ENCODE measurements at regions not wholly inside any gene's neighbourhood (a gene's known extent, or its start where the extent isn't known, plus 50 kb on each side); places are given as distances from the start of the nearest gene placed in this dataset.

DNA sequence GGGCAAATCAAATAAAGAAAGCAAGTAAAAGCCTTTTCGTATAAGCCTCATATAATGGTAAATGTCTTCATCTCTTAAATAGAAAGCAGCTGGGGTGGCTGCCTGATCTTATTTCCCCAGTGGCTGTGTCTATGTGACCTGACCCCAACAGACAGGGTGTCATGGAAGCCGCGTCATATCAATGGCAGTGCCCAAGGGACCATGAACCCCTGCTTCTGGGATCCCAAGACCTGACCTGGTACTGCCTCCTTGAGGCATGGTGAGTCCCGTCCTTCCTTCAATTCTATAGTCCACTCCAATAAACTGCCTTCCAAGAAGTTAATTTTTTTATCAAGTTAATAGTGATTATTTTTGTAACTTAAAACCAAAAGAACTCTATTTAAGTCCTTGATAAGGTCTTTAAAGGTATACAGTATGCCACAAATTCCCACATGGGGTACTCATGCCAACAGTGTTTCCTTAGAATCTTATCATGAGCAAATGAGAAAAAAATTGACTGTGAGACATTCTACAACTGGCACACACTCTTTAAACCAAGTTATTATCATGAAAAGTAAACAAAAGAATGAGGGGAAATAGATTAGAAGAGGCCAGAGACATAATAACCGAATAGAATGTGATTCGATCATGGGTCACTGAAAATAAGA lies 104.6 kb downstream of the ADSS2 start (continued):
- TF ChIP-seq, protein P1, sequence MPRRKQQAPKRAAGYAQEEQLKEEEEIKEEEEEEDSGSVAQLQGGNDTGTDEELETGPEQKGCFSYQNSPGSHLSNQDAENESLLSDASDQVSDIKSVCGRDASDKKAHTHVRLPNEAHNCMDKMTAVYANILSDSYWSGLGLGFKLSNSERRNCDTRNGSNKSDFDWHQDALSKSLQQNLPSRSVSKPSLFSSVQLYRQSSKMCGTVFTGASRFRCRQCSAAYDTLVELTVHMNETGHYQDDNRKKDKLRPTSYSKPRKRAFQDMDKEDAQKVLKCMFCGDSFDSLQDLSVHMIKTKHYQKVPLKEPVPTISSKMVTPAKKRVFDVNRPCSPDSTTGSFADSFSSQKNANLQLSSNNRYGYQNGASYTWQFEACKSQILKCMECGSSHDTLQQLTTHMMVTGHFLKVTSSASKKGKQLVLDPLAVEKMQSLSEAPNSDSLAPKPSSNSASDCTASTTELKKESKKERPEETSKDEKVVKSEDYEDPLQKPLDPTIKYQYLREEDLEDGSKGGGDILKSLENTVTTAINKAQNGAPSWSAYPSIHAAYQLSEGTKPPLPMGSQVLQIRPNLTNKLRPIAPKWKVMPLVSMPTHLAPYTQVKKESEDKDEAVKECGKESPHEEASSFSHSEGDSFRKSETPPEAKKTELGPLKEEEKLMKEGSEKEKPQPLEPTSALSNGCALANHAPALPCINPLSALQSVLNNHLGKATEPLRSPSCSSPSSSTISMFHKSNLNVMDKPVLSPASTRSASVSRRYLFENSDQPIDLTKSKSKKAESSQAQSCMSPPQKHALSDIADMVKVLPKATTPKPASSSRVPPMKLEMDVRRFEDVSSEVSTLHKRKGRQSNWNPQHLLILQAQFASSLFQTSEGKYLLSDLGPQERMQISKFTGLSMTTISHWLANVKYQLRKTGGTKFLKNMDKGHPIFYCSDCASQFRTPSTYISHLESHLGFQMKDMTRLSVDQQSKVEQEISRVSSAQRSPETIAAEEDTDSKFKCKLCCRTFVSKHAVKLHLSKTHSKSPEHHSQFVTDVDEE (CRISPR knock-in tag; IDR thresholded peaks at IDR 0.05) = no peak

DNA sequence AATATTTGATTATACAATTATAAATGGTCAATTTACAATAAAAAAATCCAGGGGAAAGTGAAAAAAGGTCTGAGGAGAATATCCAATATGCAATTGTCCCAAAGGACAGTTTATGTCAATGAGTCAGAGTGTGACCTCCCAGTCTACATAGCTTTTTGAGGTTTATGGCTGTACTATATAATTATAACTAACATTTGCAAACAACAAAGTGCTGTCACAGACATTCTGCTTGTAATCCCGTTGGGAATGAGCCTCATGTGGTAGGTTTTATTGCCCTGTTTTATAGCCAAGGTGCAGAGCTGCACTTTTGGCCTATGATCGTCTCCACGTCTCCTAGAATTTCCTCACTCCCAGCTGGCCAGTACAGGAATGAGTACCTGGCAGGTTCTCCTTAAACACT lies 103.8 kb downstream of the ADSS2 start:
- no peak for TF ChIP-seq BACH2 (CRISPR knock-in tag; IDR thresholded peaks at IDR 0.05; ENCODE audit: borderline replicate concordance)
- no peak for TF ChIP-seq ZC3H10 (CRISPR knock-in tag; IDR thresholded peaks at IDR 0.05)
- TF ChIP-seq ESRRG (CRISPR knock-in tag; IDR thresholded peaks at IDR 0.05) = no peak
- no peak for TF ChIP-seq ARNTL (CRISPR knock-in tag; IDR thresholded peaks at IDR 0.05; ENCODE audit: borderline replicate concordance, low read depth)
- no peak for TF ChIP-seq ISL1 (CRISPR knock-in tag; IDR thresholded peaks at IDR 0.05)
- TF ChIP-seq TOX (CRISPR knock-in tag; IDR thresholded peaks at IDR 0.05; ENCODE audit: borderline replicate concordance) = peak; percentile 60; the same call in 1 of the 2 replicates
- peak; percentile 3; the same call in 1 of the 3 replicates for ATAC-seq

DNA sequence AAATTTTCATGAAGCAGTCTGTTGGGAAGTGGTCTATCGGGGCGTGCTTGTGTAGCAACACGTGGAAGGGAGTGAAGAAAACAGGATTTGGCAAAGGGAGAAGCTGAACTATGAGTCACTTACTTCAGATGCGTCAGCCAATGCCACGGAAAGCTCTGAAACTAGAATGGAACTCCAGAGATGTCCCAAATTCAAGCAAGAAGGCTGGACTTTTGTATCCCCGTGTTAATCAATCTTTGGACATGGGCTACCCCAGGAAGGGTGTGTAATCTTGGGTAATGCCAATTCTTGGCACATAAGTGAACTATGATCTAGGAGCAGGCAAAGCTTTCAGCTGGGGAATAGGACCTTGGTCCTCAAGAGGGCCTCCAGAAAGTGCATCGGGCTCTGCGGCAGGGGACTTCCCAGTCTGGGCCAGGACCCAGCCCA lies 102.6 kb downstream of the ADSS2 start:
- TF ChIP-seq OSR1 (CRISPR knock-in tag; IDR thresholded peaks at IDR 0.05) = 0 out of 2 replicates have a peak, but pooled peaks have one; percentile 10
- TF ChIP-seq ZNF565 (CRISPR knock-in tag; conservative IDR thresholded peaks at IDR 0.05; ENCODE audit: low read depth) = no peak
- no peak for TF ChIP-seq CSDC2 (CRISPR knock-in tag; IDR thresholded peaks at IDR 0.05)
- TF ChIP-seq, protein P2, sequence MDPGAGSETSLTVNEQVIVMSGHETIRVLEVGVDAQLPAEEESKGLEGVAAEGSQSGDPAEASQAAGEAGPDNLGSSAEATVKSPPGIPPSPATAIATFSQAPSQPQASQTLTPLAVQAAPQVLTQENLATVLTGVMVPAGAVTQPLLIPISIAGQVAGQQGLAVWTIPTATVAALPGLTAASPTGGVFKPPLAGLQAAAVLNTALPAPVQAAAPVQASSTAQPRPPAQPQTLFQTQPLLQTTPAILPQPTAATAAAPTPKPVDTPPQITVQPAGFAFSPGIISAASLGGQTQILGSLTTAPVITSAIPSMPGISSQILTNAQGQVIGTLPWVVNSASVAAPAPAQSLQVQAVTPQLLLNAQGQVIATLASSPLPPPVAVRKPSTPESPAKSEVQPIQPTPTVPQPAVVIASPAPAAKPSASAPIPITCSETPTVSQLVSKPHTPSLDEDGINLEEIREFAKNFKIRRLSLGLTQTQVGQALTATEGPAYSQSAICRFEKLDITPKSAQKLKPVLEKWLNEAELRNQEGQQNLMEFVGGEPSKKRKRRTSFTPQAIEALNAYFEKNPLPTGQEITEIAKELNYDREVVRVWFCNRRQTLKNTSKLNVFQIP (CRISPR knock-in tag; IDR thresholded peaks at IDR 0.05; ENCODE audit: borderline replicate concordance, low read depth) = no peak
- ATAC-seq = peak; percentile 72

- peak; percentile 83 for ATAC-seq
- peak; percentile 64 for TF ChIP-seq TOX (CRISPR knock-in tag; IDR thresholded peaks at IDR 0.05; ENCODE audit: borderline replicate concordance)
- no peak for TF ChIP-seq ZFP30 (CRISPR knock-in tag; IDR thresholded peaks at IDR 0.05)
- TF ChIP-seq ZNF565 (CRISPR knock-in tag; conservative IDR thresholded peaks at IDR 0.05; ENCODE audit: low read depth) = no peak
- TF ChIP-seq, protein P1 (CRISPR knock-in tag; IDR thresholded peaks at IDR 0.05) = no peak
- no peak for TF ChIP-seq PPARA (CRISPR knock-in tag; IDR thresholded peaks at IDR 0.05; ENCODE audit: borderline replicate concordance)
- no peak for TF ChIP-seq ZC3H10 (CRISPR knock-in tag; IDR thresholded peaks at IDR 0.05)
Measured at GRCh38 chr1:244349581-244350001, 102.1 kb downstream of the ADSS2 start.

- ATAC-seq = peak; percentile 30
- TF ChIP-seq CSDC2 (CRISPR knock-in tag; IDR thresholded peaks at IDR 0.05) (no peak), ZC3H10 (CRISPR knock-in tag; IDR thresholded peaks at IDR 0.05) (no peak), TCF4 (CRISPR knock-in tag; IDR thresholded peaks at IDR 0.05; ENCODE audit: borderline replicate concordance) (no peak), ZNF8 (CRISPR knock-in tag; IDR thresholded peaks at IDR 0.05) (no peak), SNAI2 (CRISPR knock-in tag; IDR thresholded peaks at IDR 0.05) (no peak), ISL1 (CRISPR knock-in tag; IDR thresholded peaks at IDR 0.05) (no peak), CREB5 (CRISPR knock-in tag; IDR thresholded peaks at IDR 0.05; ENCODE audit: low read depth) (no peak), ZNF565 (CRISPR knock-in tag; conservative IDR thresholded peaks at IDR 0.05; ENCODE audit: low read depth) (no peak), ZFP3 (CRISPR knock-in tag; IDR thresholded peaks at IDR 0.05) (no peak), OSR1 (CRISPR knock-in tag; IDR thresholded peaks at IDR 0.05) (no peak), RARB (CRISPR knock-in tag; IDR thresholded peaks at IDR 0.05) (no peak)
- TF ChIP-seq, protein P2 (CRISPR knock-in tag; IDR thresholded peaks at IDR 0.05; ENCODE audit: borderline replicate concordance, low read depth) = no peak
- TF ChIP-seq, protein P1 (CRISPR knock-in tag; IDR thresholded peaks at IDR 0.05) = no peak
Measured at GRCh38 chr1:244350027-244350426, 101.7 kb downstream of the ADSS2 start.

Measured in SK-N-SH treated with all-trans-retinoic acid at 6 μM for 48 hours (cell line).